CD14-positive monocyte (primary cell): ENCODE measurements at regions not wholly inside any gene's neighbourhood (a gene's known extent, or its start where the extent isn't known, plus 50 kb on each side); places are given as distances from the start of the nearest gene placed in this dataset.
A peak's percentile ranks its signal among the peaks of the same experiment; 100 is the strongest.

Experiments
- DNase-seq, 3 donors: peaks; one replicate each; pipeline ENCODE4 v3.0.0-alpha.2; 2011 to 2022
- H2AFZ ChIP-seq: 2 replicates; pipeline ENCODE4 v1.6.0; 2012; ENCODE audit warnings: mild to moderate bottlenecking, low read depth, low read length, inconsistent platforms; ENCODE audit not compliant: insufficient read depth, poor library complexity, severe bottlenecking
- H3K27ac ChIP-seq, 2 donors: 1 replicate in 1 of 2; 2 replicates in 1 of 2; pipeline ENCODE4 v1.5.1; 2012 to 2013; ENCODE audit warnings: low read length in 2 of 2, control low read depth in 1 of 2, inconsistent platforms in 1 of 2, low read depth in 1 of 2, mild to moderate bottlenecking in 1 of 2
- H3K27me3 ChIP-seq, 2 donors: one replicate each; pipeline versions ENCODE4 v1.6.0 to v1.6.1; 2011 to 2013; ENCODE audit warnings: low read length in 2 of 2; ENCODE audit not compliant: control insufficient read depth in 2 of 2, insufficient read depth in 2 of 2
- H3K36me3 ChIP-seq, 2 donors: replicated peaks in 1 of 2; 1 replicate in 1 of 2; 2 replicates in 1 of 2; pipeline versions ENCODE4 v1.5.1 to v1.6.1; 2012 to 2013; ENCODE audit warnings: low read length in 2 of 2, control low read depth in 1 of 2, inconsistent platforms in 1 of 2, mild to moderate bottlenecking in 1 of 2; ENCODE audit not compliant: insufficient read depth in 2 of 2, control insufficient read depth in 1 of 2
- H3K4me1 ChIP-seq, 2 donors: 1 replicate in 1 of 2; 2 replicates in 1 of 2; pipeline versions ENCODE4 v1.5.1 to v1.6.1; 2012 to 2013; ENCODE audit warnings: low read length in 2 of 2, control low read depth in 1 of 2, inconsistent platforms in 1 of 2, mild to moderate bottlenecking in 1 of 2, moderate library complexity in 1 of 2; ENCODE audit not compliant: insufficient read depth in 2 of 2, control insufficient read depth in 1 of 2
- H3K4me2 ChIP-seq: replicated peaks from 2 replicates; pipeline ENCODE3; 2012; ENCODE audit warnings: low read length, moderate library complexity, mild to moderate bottlenecking; ENCODE audit not compliant: poor library complexity, severe bottlenecking; ENCODE audit errors: extremely low read depth
- H3K4me3 ChIP-seq, 3 experiments: fragments of 200-600 bp in 1 of 3; sonication (generic) in 1 of 3; replicated peaks in 1 of 3; 1 replicate in 2 of 3; 2 replicates in 1 of 3; pipeline ENCODE4 v1.5.1; 2011 to 2013; ENCODE audit warnings: low read length in 3 of 3, mild to moderate bottlenecking in 3 of 3, control low read depth in 2 of 3, low read depth in 2 of 3, inconsistent platforms in 1 of 3, moderate library complexity in 1 of 3
- H3K79me2 ChIP-seq: 2 replicates; pipeline ENCODE4 v1.6.0; 2012; ENCODE audit warnings: mild to moderate bottlenecking, control low read depth, inconsistent platforms, low read length, moderate library complexity; ENCODE audit not compliant: insufficient read depth
- H3K9ac ChIP-seq: 2 replicates; pipeline ENCODE4 v1.6.0; 2017; ENCODE audit warnings: low read length, mild to moderate bottlenecking; ENCODE audit not compliant: insufficient read depth, poor library complexity, severe bottlenecking
- H3K9me3 ChIP-seq, 2 donors: replicated peaks in 1 of 2; 1 replicate in 1 of 2; 2 replicates in 1 of 2; pipeline versions ENCODE4 v1.5.1 to v1.6.1; 2012 to 2013; ENCODE audit warnings: low read length in 2 of 2, control low read depth in 1 of 2; ENCODE audit not compliant: control insufficient read depth in 1 of 2, insufficient read depth in 1 of 2
- H4K20me1 ChIP-seq: 2 replicates; pipeline ENCODE4 v1.6.0; 2012; ENCODE audit warnings: mild to moderate bottlenecking, low read length, control low read depth, moderate library complexity; ENCODE audit not compliant: insufficient read depth
- H3K27ac Mint-ChIP-seq, 7 donors: one replicate each; pipeline ENCODE4 v1.8.0; 2020; ENCODE audit warnings: mild to moderate bottlenecking in 7 of 7, mixed read lengths in 7 of 7, moderate library complexity in 6 of 7, inconsistent platforms in 2 of 7
- H3K27me3 Mint-ChIP-seq, 3 donors: one replicate each; pipeline ENCODE4 v1.8.0; 2021 to 2022; ENCODE audit warnings: low read depth in 3 of 3, mild to moderate bottlenecking in 3 of 3, mixed read lengths in 3 of 3, moderate library complexity in 3 of 3, inconsistent platforms in 1 of 3
- H3K36me3 Mint-ChIP-seq, 2 donors: one replicate each; pipeline ENCODE4 v1.8.0; 2020; ENCODE audit warnings: mixed read lengths in 2 of 2, inconsistent platforms in 1 of 2, mild to moderate bottlenecking in 1 of 2
- H3K4me1 Mint-ChIP-seq: one replicate; pipeline ENCODE4 v1.8.0; 2020; ENCODE audit warnings: mild to moderate bottlenecking, mixed read lengths
- H3K4me3 Mint-ChIP-seq, 2 donors: one replicate each; pipeline ENCODE4 v1.8.0; 2020; ENCODE audit warnings: mild to moderate bottlenecking in 2 of 2, mixed read lengths in 2 of 2, moderate library complexity in 1 of 2
- H3K9me3 Mint-ChIP-seq, 7 donors: one replicate each; pipeline ENCODE4 v1.8.0; 2020 to 2022; ENCODE audit warnings: mixed read lengths in 7 of 7, mild to moderate bottlenecking in 6 of 7, moderate library complexity in 6 of 7, inconsistent platforms in 2 of 7
- CTCF ChIP-seq: fragments of 200-600 bp; IDR thresholded peaks from one replicate; pipeline ENCODE4 v1.8.0; 2022; ENCODE audit warnings: antibody characterized with exemption, mild to moderate bottlenecking
- WGBS: methylation state at CpG from one replicate; pipeline ENCODE4 v1.1.5; 2013; ENCODE audit warnings: missing lambda C conversion rate; ENCODE audit not compliant: insufficient coverage; 5-methylcytosine and 5-hydroxymethylcytosine counted together
- intact Hi-C, 2 donors: fragments of 100-400 bp; cut with micrococcal nuclease; formaldehyde crosslinking; loops; one replicate each; pipeline versions ENCODE4 v1.15.0 to v1.15.1; 2023

GRCh38 chr12:131604859-131605258 is 106.0 kb upstream of the SFSWAP start:
- DNase-seq, result no peak
- peak overlapping the region; percentile 34 for H3K9ac ChIP-seq
- no peaks in the 10 kb centered on the region for H3K36me3 ChIP-seq
- peak overlapping the region; percentile 79 for H3K4me2 ChIP-seq
- Mint-ChIP-seq H3K4me3 (peak overlapping the region; percentile 53 to 67), H3K27ac (peak overlapping the region in 2 of 7 donors; percentile 49 to 75), H3K27me3 (peaks cover 0 to 8% (median 4%) of the 10 kb centered on the region in 3 donors), H3K9me3 (no peaks in the 10 kb centered on the region), H3K4me1 (peaks cover 66% of the 10 kb centered on the region), H3K36me3 (peaks cover 0 to 10% of the 10 kb centered on the region in 2 donors)
- peaks cover 57 to 67% of the 10 kb centered on the region in 2 donors for H3K4me1 ChIP-seq
- peak overlapping the region in 1 of 3 experiments; percentile 69 for H3K4me3 ChIP-seq
- intact Hi-C loops, result loop anchor here in 1 of 2 donors (10.0 kb wide), 1 partner anchor 110 kb away; the partner anchor contains the start of gene SFSWAP
- no peaks in the 10 kb centered on the region for H4K20me1 ChIP-seq
- H3K9me3 ChIP-seq, result no peaks in the 10 kb centered on the region
- no peaks in the 10 kb centered on the region for H3K79me2 ChIP-seq
- 0% methylated on average over 2 of the region's 6 CpGs for WGBS
- no peaks in the 10 kb centered on the region for H3K27me3 ChIP-seq
- peak overlapping the region; percentile 73 for H2AFZ ChIP-seq
- no peak overlapping the region for H3K27ac ChIP-seq
- no peak for TF ChIP-seq CTCF

DNA sequence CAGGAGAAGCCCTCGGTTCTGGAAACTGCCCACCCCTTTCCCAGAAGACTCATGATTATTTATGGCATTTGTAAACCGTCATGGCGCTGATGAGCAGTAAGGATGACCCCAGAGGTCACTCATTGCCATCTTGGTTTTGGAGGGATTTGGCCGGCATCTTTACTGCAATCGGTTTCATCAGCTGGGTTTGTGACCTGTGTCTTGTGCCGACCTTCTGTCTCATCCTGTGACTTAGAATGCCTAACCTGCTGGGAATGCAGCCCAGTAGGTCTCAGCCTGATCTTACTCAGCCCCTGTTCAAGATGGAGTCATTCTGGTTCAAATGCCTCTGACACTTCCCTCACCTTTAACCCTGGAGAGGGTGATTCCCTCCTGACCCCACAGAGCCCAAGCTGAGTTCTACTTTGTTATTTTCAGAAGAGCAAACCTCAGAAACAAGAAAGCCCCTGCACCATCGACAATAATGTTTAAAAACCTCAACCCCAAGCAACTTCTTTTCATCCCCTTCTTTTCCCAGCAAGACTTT is 105.5 kb upstream of the SFSWAP start:
- Histone ChIP-seq H3K4me2 (no peak overlapping the region), H3K9ac (no peak overlapping the region), H3K9me3 (no peaks in the 10 kb centered on the region), H3K36me3 (no peaks in the 10 kb centered on the region), H2AFZ (no peak overlapping the region), H3K4me3 (no peak overlapping the region), H4K20me1 (no peaks in the 10 kb centered on the region), H3K27ac (no peak overlapping the region), H3K27me3 (no peaks in the 10 kb centered on the region), H3K4me1 (peaks cover 57 to 65% of the 10 kb centered on the region in 2 donors), H3K79me2 (no peaks in the 10 kb centered on the region)
- H3K27me3 Mint-ChIP-seq, result peaks cover under 1 to 8% (median 4%) of the 10 kb centered on the region in 3 donors
- no peaks in the 10 kb centered on the region for H3K9me3 Mint-ChIP-seq
- H3K4me1 Mint-ChIP-seq, result peaks cover 64% of the 10 kb centered on the region
- WGBS, result 94% methylated on average over 6 of the region's 7 CpGs
- no peak overlapping the region for H3K4me3 Mint-ChIP-seq
- H3K36me3 Mint-ChIP-seq, result peaks cover 0 to 10% of the 10 kb centered on the region in 2 donors
- DNase-seq, result no peak
- TF ChIP-seq CTCF, result no peak
- H3K27ac Mint-ChIP-seq, result peak overlapping the region in 4 of 7 donors; percentile 5 to 79 (median 28)
- intact Hi-C loops, result loop anchor here in 1 of 2 donors (10.0 kb wide), 1 partner anchor 109 kb away; the partner anchor contains the start of gene SFSWAP
